Spinal cord (tissue), 9 donors: ENCODE measurements at regions not wholly inside any gene's neighbourhood (a gene's known extent, or its start where the extent isn't known, plus 50 kb on each side); places are given as distances from the start of the nearest gene placed in this dataset.
A peak's percentile ranks its signal among the peaks of the same experiment; 100 is the strongest.
"Not testable (repeated sequence)": the region's sequence is repeated elsewhere in the genome, so short reads cannot be mapped to it uniquely, and the experiment has no call there.

Experiments
- DNase-seq, 6 donors: peaks; one replicate each; pipeline versions ENCODE4 v3.0.0 to v3.0.0-alpha.2; 2013 to 2015; ENCODE audit warnings: low spot score in 6 of 6, low read depth in 4 of 6
- H3K27ac ChIP-seq: one replicate; pipeline ENCODE4 v1.5.1; 2013; ENCODE audit warnings: low read depth, low read length, control low read depth
- H3K27me3 ChIP-seq: one replicate; pipeline ENCODE4 v1.6.1; 2013; ENCODE audit warnings: low read length; ENCODE audit not compliant: control insufficient read depth, insufficient read depth
- H3K36me3 ChIP-seq: one replicate; pipeline ENCODE4 v1.6.1; 2013; ENCODE audit warnings: low read length; ENCODE audit not compliant: control insufficient read depth, insufficient read depth
- H3K4me1 ChIP-seq: one replicate; pipeline ENCODE4 v1.6.1; 2013; ENCODE audit warnings: low read length; ENCODE audit not compliant: control insufficient read depth, insufficient read depth
- H3K4me3 ChIP-seq: one replicate; pipeline ENCODE4 v1.5.1; 2013; ENCODE audit warnings: low read depth, low read length, control low read depth
- H3K9me3 ChIP-seq: one replicate; pipeline ENCODE4 v1.6.1; 2013; ENCODE audit warnings: low read length; ENCODE audit not compliant: control insufficient read depth, insufficient read depth
- WGBS: methylation state at CpG from one replicate; pipeline ENCODE4 v1.1.5; 2013; ENCODE audit warnings: missing lambda C conversion rate; ENCODE audit not compliant: insufficient coverage; 5-methylcytosine and 5-hydroxymethylcytosine counted together
- donor health status: healthy.

DNA sequence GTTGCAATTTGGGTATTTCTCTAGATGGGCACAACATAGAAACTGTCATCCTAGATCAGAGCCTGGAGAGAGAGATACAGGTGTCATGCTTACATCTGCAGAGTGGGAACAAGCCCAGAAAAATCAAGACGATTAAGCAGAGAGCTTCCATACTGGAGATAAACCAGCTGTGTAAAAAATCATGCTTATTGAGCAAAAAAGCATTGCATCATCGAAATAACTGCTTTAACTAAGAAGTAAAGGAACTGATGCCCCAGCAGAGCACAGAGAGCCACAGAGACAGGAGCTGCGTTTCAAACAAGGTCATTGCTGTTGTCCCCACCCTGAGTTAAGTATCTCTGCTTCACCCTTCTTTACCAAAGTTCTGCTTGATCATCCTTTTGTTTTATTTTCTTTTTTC lies 138.0 kb downstream of the CCDC74A start:
- H3K36me3 ChIP-seq, DNase-seq, H3K9me3 ChIP-seq, H3K4me3 ChIP-seq, H3K4me1 ChIP-seq, H3K27ac ChIP-seq, H3K27me3 ChIP-seq: not testable (repeated sequence)
- 94% methylated on average over 2 of the region's 3 CpGs for WGBS

DNA sequence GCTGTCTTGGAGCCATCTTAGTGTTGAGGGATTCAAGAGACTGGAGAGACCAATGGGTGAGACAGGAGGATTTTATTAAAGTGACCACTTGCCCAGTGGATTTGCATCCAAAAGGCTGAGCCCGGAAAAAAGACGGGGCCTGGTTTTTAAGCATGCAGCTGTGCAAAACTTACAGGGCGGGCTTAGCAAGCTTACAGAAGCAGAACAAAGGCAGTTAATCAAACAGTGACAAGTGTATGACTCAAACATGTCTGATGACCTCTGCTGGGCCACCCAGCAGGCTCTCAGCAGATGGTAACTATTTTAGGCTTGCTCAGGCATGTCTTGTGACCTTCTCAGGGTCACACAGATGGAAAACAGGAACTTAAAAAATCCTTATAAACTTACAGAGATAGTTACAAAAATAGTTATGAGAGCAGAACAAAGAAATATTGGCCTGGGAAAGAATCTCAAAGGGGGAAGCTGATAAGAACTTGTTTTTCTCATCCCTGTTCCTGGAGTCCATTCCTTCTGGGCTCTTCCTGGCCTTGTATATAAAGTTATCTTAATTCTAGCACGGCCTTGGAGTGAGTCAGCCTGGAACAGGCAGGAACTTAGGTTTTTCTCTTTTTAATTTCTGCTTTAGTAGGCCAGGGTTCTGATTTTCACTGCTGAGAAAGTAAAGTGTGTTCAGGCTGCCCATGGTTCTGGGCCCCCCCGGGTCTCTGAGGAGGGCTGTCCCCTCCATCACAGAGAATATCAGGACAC lies 141.3 kb downstream of the CCDC74A start:
- 72% methylated on average over 4 of the region's 5 CpGs for WGBS
- not testable (repeated sequence) for H3K27me3 ChIP-seq, H3K36me3 ChIP-seq, H3K4me3 ChIP-seq, H3K9me3 ChIP-seq, H3K27ac ChIP-seq, DNase-seq
- H3K4me1 ChIP-seq: peaks cover 23% of the 10 kb centered on the region

DNA sequence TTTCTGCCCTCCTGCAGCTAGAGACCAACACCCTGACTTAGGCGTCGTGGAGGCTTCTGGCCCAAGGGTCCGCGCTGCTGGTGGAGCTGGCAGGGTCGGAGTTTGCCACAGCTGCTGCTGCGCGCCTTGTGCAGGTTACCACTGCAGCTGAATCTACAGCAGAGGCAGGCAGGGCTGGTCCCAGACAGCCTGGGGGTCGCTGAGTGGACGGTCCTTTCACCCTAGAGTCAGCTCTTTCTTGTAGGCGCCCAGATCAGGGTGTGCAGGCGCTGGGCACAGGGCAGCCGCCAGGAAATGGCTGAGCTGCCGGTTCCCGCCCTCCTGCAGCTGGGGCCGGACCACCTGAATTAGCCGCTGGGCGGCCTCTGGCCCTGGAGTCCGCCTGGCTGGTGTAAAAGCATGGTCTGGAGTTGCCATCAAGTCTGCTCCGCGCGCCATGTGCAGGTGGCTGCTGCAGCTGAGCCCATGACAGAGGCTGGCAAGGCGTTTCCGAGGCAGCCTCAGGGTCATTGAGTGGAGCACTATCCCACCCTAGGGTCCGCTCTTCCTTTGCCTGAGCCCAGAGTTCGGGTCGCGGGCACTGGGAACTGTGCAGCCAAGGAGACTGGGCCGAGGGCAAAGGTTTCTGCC lies 144.3 kb downstream of the CCDC74A start:
- peak in 1 of 6 donors; percentile 31 for DNase-seq
- H3K27me3 ChIP-seq, H3K27ac ChIP-seq, H3K9me3 ChIP-seq, H3K4me3 ChIP-seq, H3K36me3 ChIP-seq: not testable (repeated sequence)
- H3K4me1 ChIP-seq: peaks cover 23% of the 10 kb centered on the region
- WGBS: 55% methylated on average over 28 of the region's 28 CpGs

DNA sequence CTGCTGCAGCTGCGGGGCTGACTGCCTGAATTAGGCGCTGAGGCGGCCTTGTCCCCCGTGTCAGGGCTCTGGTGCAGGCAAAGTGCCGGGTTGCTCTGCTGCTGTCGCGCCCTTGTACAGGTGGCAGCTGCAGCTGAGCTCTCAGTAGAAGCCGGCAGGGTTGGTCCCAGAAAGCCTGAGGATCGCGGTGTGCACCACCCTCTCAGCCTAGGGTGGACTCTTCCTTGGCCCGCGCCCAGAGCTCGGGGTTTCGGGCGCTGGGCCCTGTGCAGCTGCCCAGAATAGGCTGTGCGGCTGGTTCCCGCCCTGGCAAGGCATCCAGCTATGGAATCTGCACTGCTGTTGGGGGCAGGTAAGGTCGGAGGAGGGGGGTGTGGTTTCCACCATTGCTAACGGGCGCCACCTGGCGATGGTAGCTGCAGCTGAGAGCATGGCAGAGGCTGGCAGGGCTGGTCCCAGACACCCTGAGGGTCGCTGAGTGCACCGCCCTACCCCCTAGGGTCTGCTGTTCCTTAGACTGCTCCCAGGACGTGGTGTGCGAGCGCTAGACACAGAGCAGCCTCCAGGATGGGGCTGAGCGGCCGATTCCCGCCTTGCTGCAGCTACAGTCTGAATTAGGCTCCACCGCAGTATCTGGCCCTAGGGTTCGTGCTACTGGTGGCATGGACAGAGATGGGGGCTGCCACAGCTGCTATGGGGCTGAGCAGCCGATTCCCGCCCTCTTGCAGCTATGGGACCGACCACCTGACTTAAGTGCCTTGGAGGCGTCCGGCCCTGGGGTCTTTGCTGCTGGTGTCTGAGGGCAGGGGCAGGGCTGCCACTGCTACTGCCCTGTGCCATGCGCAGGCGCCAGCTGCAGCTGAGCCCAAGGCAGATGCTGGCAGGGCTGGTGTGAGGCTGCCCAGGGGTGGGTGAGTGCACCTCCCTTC lies 145.0 kb downstream of the CCDC74A start:
- DNase-seq: peak in 2 of 6 donors; percentile 63 to 86
- H3K9me3 ChIP-seq, H3K27ac ChIP-seq, H3K36me3 ChIP-seq, H3K27me3 ChIP-seq: not testable (repeated sequence)
- H3K4me1 ChIP-seq: peaks cover 23% of the 10 kb centered on the region
- H3K4me3 ChIP-seq: peak overlapping the region; percentile 41
- WGBS: 8% methylated on average over 38 of the region's 38 CpGs

DNA sequence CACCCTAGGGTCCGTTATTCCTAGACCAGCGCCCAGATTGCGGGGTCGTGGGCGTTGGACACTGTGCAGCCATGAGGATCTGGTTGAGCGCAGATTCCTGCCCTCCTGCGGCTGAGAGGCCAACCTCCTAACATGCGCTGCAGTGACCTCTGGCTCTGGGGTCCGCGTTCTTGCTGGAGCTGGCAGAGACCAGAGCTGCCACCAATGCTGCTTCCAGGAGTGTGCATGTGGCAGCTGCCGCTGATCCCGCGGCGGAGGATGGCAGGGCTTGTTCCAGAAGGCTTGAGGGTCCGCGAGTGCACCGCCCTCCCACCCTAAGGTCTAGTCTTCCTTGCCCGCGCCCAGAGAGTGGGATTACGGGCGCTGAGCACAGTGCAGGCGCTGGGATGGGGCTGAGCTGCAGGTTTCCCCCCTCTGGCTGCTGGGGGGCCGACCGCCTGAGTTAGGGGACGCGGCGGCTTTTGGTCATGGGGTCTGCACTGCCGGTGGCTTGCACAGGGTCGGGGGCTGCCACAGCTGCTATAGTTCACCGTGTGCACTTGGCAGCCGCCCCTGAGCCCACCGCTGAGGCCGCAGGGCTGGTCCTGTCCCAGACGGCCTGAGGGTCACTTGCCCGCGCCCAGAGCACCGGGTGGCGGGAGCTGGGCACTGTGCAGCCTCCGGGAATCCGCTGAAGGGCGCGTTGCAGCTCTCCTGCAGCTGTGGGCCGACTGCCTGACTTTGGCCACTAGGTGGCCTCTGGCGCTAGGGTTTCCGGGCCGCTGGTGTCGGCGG lies 145.9 kb downstream of the CCDC74A start:
- WGBS: 1% methylated on average over 48 of the region's 48 CpGs
- DNase-seq: peak in 2 of 6 donors; percentile 84 to 92
- Histone ChIP-seq H3K36me3 (no peaks in the 10 kb centered on the region), H3K4me3 (peak overlapping the region; percentile 41), H3K27me3 (no peaks in the 10 kb centered on the region), H3K4me1 (peaks cover 23% of the 10 kb centered on the region), H3K27ac (peak overlapping the region; percentile 25), H3K9me3 (no peaks in the 10 kb centered on the region)

DNA sequence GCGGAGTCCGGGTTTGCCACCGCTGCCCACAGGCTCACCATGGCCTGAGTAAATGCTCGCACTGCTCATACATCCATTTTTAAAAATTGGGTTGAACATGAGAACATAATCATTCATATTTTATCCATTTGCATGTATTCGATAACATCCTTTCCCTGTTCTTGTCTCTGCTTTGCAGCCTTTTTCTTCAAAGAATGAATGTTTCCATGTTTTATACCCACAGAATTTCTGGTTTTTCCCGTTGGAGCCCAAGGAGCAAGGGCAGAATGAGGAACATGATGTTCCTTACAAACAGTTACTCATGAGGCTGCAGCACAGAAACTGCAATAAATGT lies 146.5 kb downstream of the CCDC74A start:
- H3K36me3 ChIP-seq: no peaks in the 10 kb centered on the region
- no peak overlapping the region for H3K27ac ChIP-seq
- no peaks in the 10 kb centered on the region for H3K27me3 ChIP-seq
- WGBS: 5% methylated on average over 5 of the region's 6 CpGs
- peaks cover 23% of the 10 kb centered on the region for H3K4me1 ChIP-seq
- H3K4me3 ChIP-seq: peak overlapping the region; percentile 41
- no peaks in the 10 kb centered on the region for H3K9me3 ChIP-seq
- peak in 1 of 6 donors; percentile 42 for DNase-seq

DNA sequence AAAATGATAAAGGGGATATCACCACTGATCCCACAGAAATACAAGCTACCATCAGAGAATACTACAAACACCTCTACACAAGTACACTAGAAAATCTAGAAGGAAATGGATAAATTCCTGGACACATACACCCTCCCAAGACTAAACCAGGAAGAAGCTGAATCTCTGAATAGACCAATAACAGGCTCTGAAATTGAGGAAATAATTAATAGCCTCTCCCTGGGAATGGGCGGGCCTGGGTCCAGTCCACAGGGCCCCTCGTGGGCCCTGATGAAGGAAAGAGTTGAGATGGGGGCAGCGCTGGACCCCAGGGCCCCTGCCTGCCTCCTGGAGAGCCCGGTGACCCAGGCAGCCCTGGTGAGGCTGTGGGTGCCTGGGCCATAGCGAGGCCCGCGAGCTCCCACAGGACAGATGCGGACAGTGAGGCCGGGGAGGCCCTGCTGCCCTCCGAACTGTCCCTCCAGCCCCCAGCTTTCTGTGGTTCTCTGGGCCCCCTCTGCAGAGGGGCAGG lies 154.0 kb downstream of the CCDC74A start:
- H3K36me3 ChIP-seq, DNase-seq, H3K27me3 ChIP-seq, H3K9me3 ChIP-seq: not testable (repeated sequence)
- H3K4me3 ChIP-seq: peak overlapping the region; percentile 65
- 42% methylated on average over 10 of the region's 10 CpGs for WGBS
- H3K4me1 ChIP-seq: peaks cover 12% of the 10 kb centered on the region
- H3K27ac ChIP-seq: peak overlapping the region; percentile 87

DNA sequence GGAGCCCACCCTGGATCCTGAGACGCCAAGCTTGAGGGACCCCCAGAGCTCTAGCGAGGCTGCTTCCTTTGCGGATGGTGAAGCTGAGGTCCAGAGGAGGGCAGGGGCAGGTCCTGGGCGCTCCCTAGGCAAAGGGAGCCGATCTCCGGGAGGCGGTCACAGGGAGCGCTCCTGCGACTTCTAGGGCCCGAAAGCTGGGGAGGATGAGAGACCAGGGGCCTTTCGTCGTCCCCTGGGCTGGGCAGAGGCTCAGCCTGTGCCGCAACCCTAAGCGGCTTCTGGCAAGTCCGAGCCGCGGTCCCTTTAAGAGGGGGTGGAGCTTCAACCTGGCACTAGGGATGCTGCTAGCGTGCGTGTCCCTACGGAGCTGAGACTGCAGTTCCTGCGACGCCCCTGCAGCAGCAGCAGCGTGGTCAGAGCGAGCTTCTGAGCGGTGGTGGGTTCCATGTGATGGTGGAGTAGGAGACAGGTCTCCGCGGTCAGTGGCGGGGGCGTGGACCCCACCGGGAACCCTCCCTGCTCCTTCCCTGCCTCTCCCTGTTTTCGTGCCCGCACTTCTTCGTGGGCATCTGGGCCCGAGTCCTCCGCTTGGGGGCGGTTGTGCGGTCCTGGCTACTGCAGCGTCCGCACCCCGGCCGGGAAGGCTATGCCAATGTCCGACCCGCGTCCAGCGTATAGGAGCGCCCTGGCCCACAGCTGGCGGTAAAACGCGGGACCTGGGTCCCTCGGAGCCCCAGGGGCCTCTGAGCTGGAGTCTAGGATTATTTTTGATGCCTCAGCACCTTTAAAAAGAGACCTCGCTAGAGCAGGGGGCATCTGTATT lies 154.6 kb downstream of the CCDC74A start:
- H3K27ac ChIP-seq: peak overlapping the region; percentile 87
- H3K4me3 ChIP-seq: peak overlapping the region; percentile 65
- no peaks in the 10 kb centered on the region for H3K36me3 ChIP-seq
- WGBS: under 1% methylated on average over 45 of the region's 51 CpGs
- no peaks in the 10 kb centered on the region for H3K9me3 ChIP-seq
- H3K27me3 ChIP-seq: no peaks in the 10 kb centered on the region
- peak; percentile 71 to 97 (median 79) for DNase-seq
- H3K4me1 ChIP-seq: peaks cover 12% of the 10 kb centered on the region
